B cell (primary cell): ENCODE measurements at regions not wholly inside any gene's neighbourhood (a gene's known extent, or its start where the extent isn't known, plus 50 kb on each side); places are given as distances from the start of the nearest gene placed in this dataset.

Source experiments
- CTCF ChIP-seq: fragments of 200-600 bp; IDR thresholded peaks from one replicate; pipeline ENCODE4 v1.8.0; 2022; ENCODE audit warnings: antibody characterized with exemption, mild to moderate bottlenecking
- EZH2 ChIP-seq: IDR thresholded peaks from 2 replicates; pipeline ENCODE4 v1.6.1; 2012; ENCODE audit warnings: borderline replicate concordance, low read depth, mild to moderate bottlenecking, moderate library complexity, low read length; ENCODE audit not compliant: insufficient read depth, poor library complexity, severe bottlenecking

- TF ChIP-seq CTCF (no peak), EZH2 (no peak)
Observed at GRCh38 chr15:66844041-66844746, 142.2 kb downstream of the SMAD6 start.
